Uterus (tissue), 3 donors: ENCODE measurements at regions not wholly inside any gene's neighbourhood (a gene's known extent, or its start where the extent isn't known, plus 50 kb on each side); places are given as distances from the start of the nearest gene placed in this dataset.

ENCODE experiments used
- DNase-seq, 2 donors: peaks; one replicate each; pipeline ENCODE4 v3.0.0-alpha.2; 2019 to 2020
- H3K27ac ChIP-seq, 2 donors: fragments of 200-600 bp; sonication (generic); 1 replicate in 1 of 2; 2 replicates in 1 of 2; pipeline ENCODE4 v1.5.1; 2016 to 2018
- H3K27me3 ChIP-seq, 2 donors: fragments of 200-600 bp; sonication (generic); one replicate each; pipeline ENCODE4 v1.5.1; 2018 to 2019; ENCODE audit warnings: control low read depth in 1 of 2
- H3K36me3 ChIP-seq, 2 donors: fragments of 200-600 bp; sonication (generic); one replicate each; pipeline ENCODE4 v1.5.1; 2019; ENCODE audit warnings: control low read depth in 1 of 2
- H3K4me1 ChIP-seq, 2 donors: fragments of 200-600 bp; sonication (generic); one replicate each; pipeline ENCODE4 v1.5.1; 2018 to 2019; ENCODE audit warnings: control low read depth in 1 of 2
- H3K4me3 ChIP-seq, 2 donors: fragments of 200-600 bp; sonication (generic); 1 replicate in 1 of 2; 2 replicates in 1 of 2; pipeline ENCODE4 v1.5.1; 2018 to 2019; ENCODE audit warnings: mild to moderate bottlenecking in 1 of 2
- H3K9me3 ChIP-seq, 2 donors: fragments of 200-600 bp; sonication (generic); one replicate each; pipeline ENCODE4 v1.5.1; 2019; ENCODE audit warnings: control low read depth in 1 of 2
- CTCF ChIP-seq, 4 experiments: fragments of 200-600 bp in 2 of 4; fragments of 450-650 bp in 2 of 4; sonication (generic) in 2 of 4; IDR thresholded peaks; one replicate each; pipeline ENCODE4 v1.5.1; 2016 to 2019; ENCODE audit warnings: antibody characterized with exemption in 4 of 4, mild to moderate bottlenecking in 2 of 4, moderate library complexity in 1 of 4
- POLR2A ChIP-seq, 2 donors: fragments of 450-650 bp; IDR thresholded peaks; one replicate each; pipeline ENCODE4 v1.6.1; 2016; ENCODE audit warnings: antibody characterized with exemption in 2 of 2, mild to moderate bottlenecking in 1 of 2, moderate library complexity in 1 of 2
- intact Hi-C: fragments of 100-400 bp; cut with DNase I; formaldehyde crosslinking; loops from one replicate; pipeline ENCODE4 v1.15.1; 2023; ENCODE audit warnings: low total_unique reads
- donor health status: DM: yes; HTN: yes; CAD: no.

DNA sequence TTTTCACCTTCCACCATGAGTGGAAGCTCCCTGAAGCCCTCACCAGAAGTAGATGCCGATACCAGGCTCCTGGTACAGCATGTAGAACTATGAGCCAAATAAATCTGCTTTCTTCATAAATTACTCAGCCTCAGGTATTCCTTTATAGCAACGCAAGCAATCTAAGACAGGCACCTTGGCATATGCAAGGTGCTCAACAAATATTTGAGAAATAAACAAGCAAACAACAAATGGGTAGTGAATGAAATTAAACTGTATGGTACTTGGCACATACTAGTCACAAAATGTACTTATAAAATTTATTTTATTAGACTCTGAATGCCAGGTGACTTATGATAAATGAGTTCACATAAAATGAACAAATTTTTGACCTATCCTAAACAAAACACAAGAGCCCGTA lies 220.3 kb downstream of the MAFB start:
- TF ChIP-seq POLR2A (IDR thresholded peaks at IDR 0.05) (no peak), CTCF (IDR thresholded peaks at IDR 0.05) (no peak)
- no peaks in the 10 kb centered on the region for H3K4me1 ChIP-seq
- no peak for DNase-seq
- no peaks in the 10 kb centered on the region for H3K27me3 ChIP-seq
- intact Hi-C loops = no loop called here
- H3K9me3 ChIP-seq = no peaks in the 10 kb centered on the region
- no peak overlapping the region for H3K27ac ChIP-seq
- H3K36me3 ChIP-seq = no peaks in the 10 kb centered on the region
- no peak overlapping the region for H3K4me3 ChIP-seq

- no peak overlapping the region for H3K4me3 ChIP-seq
- no peak overlapping the region for H3K27ac ChIP-seq
- intact Hi-C loops = no loop called here
- no peaks in the 10 kb centered on the region for H3K36me3 ChIP-seq
- H3K9me3 ChIP-seq = no peaks in the 10 kb centered on the region
- no peak for DNase-seq
- no peaks in the 10 kb centered on the region for H3K27me3 ChIP-seq
- TF ChIP-seq POLR2A (IDR thresholded peaks at IDR 0.05) = no peak
- no peak for TF ChIP-seq CTCF (IDR thresholded peaks at IDR 0.05)
- H3K4me1 ChIP-seq = no peaks in the 10 kb centered on the region
Measured at GRCh38 chr20:40467703-40468411, 221.2 kb downstream of the MAFB start.

- Histone ChIP-seq H3K4me1 (no peaks in the 10 kb centered on the region), H3K27ac (no peak overlapping the region), H3K27me3 (no peaks in the 10 kb centered on the region), H3K9me3 (no peaks in the 10 kb centered on the region), H3K4me3 (no peak overlapping the region), H3K36me3 (no peaks in the 10 kb centered on the region)
- TF ChIP-seq POLR2A (IDR thresholded peaks at IDR 0.05) (no peak), CTCF (IDR thresholded peaks at IDR 0.05) (no peak)
- no peak for DNase-seq
- intact Hi-C loops = no loop called here
Measured at GRCh38 chr20:40467067-40467466, 222.0 kb downstream of the MAFB start.

GRCh38 chr20:40464731-40465208 lies 224.3 kb downstream of the MAFB start:
- H3K9me3 ChIP-seq = no peaks in the 10 kb centered on the region
- H3K27ac ChIP-seq = no peak overlapping the region

More at GRCh38 chr20:40464731-40465208, 224.3 kb downstream of the MAFB start:
- H3K4me1 ChIP-seq = no peaks in the 10 kb centered on the region
- H3K4me3 ChIP-seq = no peak overlapping the region
- intact Hi-C loops = no loop called here
- TF ChIP-seq CTCF (IDR thresholded peaks at IDR 0.05) (no peak), POLR2A (IDR thresholded peaks at IDR 0.05) (no peak)
- H3K27me3 ChIP-seq = no peaks in the 10 kb centered on the region
- H3K36me3 ChIP-seq = no peaks in the 10 kb centered on the region
- DNase-seq = no peak
